Renal pelvis (tissue), 1 donor: ENCODE measurements at regions not wholly inside any gene's neighbourhood (a gene's known extent, or its start where the extent isn't known, plus 50 kb on each side); places are given as distances from the start of the nearest gene placed in this dataset.

Experiments used
- DNase-seq: peaks from one replicate; pipeline ENCODE4 v3.0.0-alpha.2; 2013

- peak; percentile 76 for DNase-seq
Observed at GRCh38 chrX:2608638-2609430, 82.3 kb upstream of the CD99 start.

GRCh38 chrX:2607113-2607512 lies 84.0 kb upstream of the CD99 start:
- no peak for DNase-seq

GRCh38 chrX:2600564-2600963 lies 90.5 kb upstream of the CD99 start:
- no peak for DNase-seq

GRCh38 chrX:2596555-2597255 lies 94.4 kb upstream of the CD99 start:
- no peak for DNase-seq

- DNase-seq: no peak
Observed at GRCh38 chrX:2596045-2596444, 95.0 kb upstream of the CD99 start.

GRCh38 chrX:2595258-2595657 lies 94.5 kb upstream of the DHRSX start:
- no peak for DNase-seq

GRCh38 chrX:2594491-2594890 lies 93.7 kb upstream of the DHRSX start:
- DNase-seq: no peak

- no peak for DNase-seq
Observed at GRCh38 chrX:2592279-2592678, 91.5 kb upstream of the DHRSX start.

- no peak for DNase-seq
Observed at GRCh38 chrX:2589186-2590020, 88.6 kb upstream of the DHRSX start.

GRCh38 chrX:2588049-2588448 lies 87.3 kb upstream of the DHRSX start:
- DNase-seq: no peak

- no peak for DNase-seq
Observed at GRCh38 chrX:2587146-2587545, 86.4 kb upstream of the DHRSX start.

GRCh38 chrX:2585158-2585470 lies 84.3 kb upstream of the DHRSX start:
- DNase-seq: no peak

GRCh38 chrX:2584251-2585157 lies 83.7 kb upstream of the DHRSX start:
- no peak for DNase-seq

GRCh38 chrX:2583194-2584162 lies 82.7 kb upstream of the DHRSX start:
- no peak for DNase-seq

- DNase-seq: no peak
Observed at GRCh38 chrX:2582667-2583066, 81.9 kb upstream of the DHRSX start.

GRCh38 chrX:2581296-2581695 lies 80.5 kb upstream of the DHRSX start:
- no peak for DNase-seq

- no peak for DNase-seq
Observed at GRCh38 chrX:2578864-2579263, 78.1 kb upstream of the DHRSX start.

- no peak for DNase-seq
Observed at GRCh38 chrX:2577844-2578466, 77.2 kb upstream of the DHRSX start.

- no peak for DNase-seq
Observed at GRCh38 chrX:2576793-2577192, 76.0 kb upstream of the DHRSX start.

- DNase-seq: no peak
Observed at GRCh38 chrX:2574271-2574670, 73.5 kb upstream of the DHRSX start.
